OCI-M1 (cell line): ENCODE measurements at regions not wholly inside any gene's neighbourhood (a gene's known extent, or its start where the extent isn't known, plus 50 kb on each side); places are given as distances from the start of the nearest gene placed in this dataset.
A peak's percentile ranks its signal among the peaks of the same experiment; 100 is the strongest.
"Not testable (repeated sequence)": the region's sequence is repeated elsewhere in the genome, so short reads cannot be mapped to it uniquely, and the experiment has no call there.

Experiments used
- DNase-seq: peaks from one replicate; lab custom pipeline; 2025; lab: John Stamatoyannopoulos, UW

- DNase-seq, result no peak
These were observed 436.7 kb downstream of the DAD1 start for GRCh38 chr14:22152161-22152870.

- no peak for DNase-seq
These were observed 437.9 kb downstream of the DAD1 start for GRCh38 chr14:22151121-22151520.

- DNase-seq, result no peak
These were observed 440.0 kb downstream of the DAD1 start for GRCh38 chr14:22149058-22149457.

GRCh38 chr14:22147716-22148115, 441.3 kb downstream of the DAD1 start:
- DNase-seq, result peak; percentile 15

- DNase-seq, result no peak
These were observed 445.7 kb downstream of the DAD1 start for GRCh38 chr14:22143363-22143762.

GRCh38 chr14:22140633-22141032, 448.4 kb downstream of the DAD1 start:
- DNase-seq, result no peak

- DNase-seq, result peak; percentile 71
These were observed 457.1 kb downstream of the DAD1 start for GRCh38 chr14:22131749-22132476.

GRCh38 chr14:22124073-22124613, 450.5 kb upstream of the OR4E1 start:
- DNase-seq, result no peak

- peak; percentile 3 for DNase-seq
These were observed 449.4 kb upstream of the OR4E1 start for GRCh38 chr14:22122829-22123560.

GRCh38 chr14:22122227-22122818, 448.7 kb upstream of the OR4E1 start:
- DNase-seq, result peak; percentile 29

- DNase-seq, result no peak
These were observed 445.4 kb upstream of the OR4E1 start for GRCh38 chr14:22118899-22119477.

GRCh38 chr14:22113401-22113800, 439.8 kb upstream of the OR4E1 start:
- no peak for DNase-seq

- peak; percentile 45 for DNase-seq
These were observed 438.4 kb upstream of the OR4E1 start for GRCh38 chr14:22112004-22112403.

- DNase-seq, result no peak
These were observed 434.1 kb upstream of the OR4E1 start for GRCh38 chr14:22107753-22108152.

GRCh38 chr14:22106700-22107697, 433.4 kb upstream of the OR4E1 start:
- no peak for DNase-seq

GRCh38 chr14:22105624-22106006, 432.0 kb upstream of the OR4E1 start:
- DNase-seq, result no peak

GRCh38 chr14:22105006-22105623, 431.5 kb upstream of the OR4E1 start:
- DNase-seq, result no peak

- not testable (repeated sequence) for DNase-seq
These were observed 427.1 kb upstream of the OR4E1 start for GRCh38 chr14:22100764-22101120.

GRCh38 chr14:22099942-22100763, 426.5 kb upstream of the OR4E1 start:
- peak; percentile 72 for DNase-seq
